HepG2 (cell line): ENCODE measurements at regions not wholly inside any gene's neighbourhood (a gene's known extent, or its start where the extent isn't known, plus 50 kb on each side); places are given as distances from the start of the nearest gene placed in this dataset.

ENCODE experiments used
- ATAC-seq: fragments of 200-7000 bp; cut with Tn5 transposase; 3 replicates; pipeline ENCODE4 v1.9.1; 2020; ENCODE audit warnings: mild to moderate bottlenecking, moderate library complexity
- BruUV-seq: library from RNA; stranded (reverse); fragments of 400-500 nt; replicated peaks from 2 replicates; lab custom pipeline; 2021; lab: Mats Ljungman, UMichigan
- CTCF ChIA-PET: fragments of 300-600 bp; formaldehyde crosslinking; extraction: SDS; loops from one replicate; lab custom pipeline; 2021; ENCODE audit warnings: low total read pairs, inconsistent platforms, low intra/inter-chr PET ratio; lab: Yijun Ruan, JAX
- POLR2A ChIA-PET: fragments of 350-600 bp; sonication (Branson Sonifier 250); formaldehyde crosslinking; loops from one replicate; lab custom pipeline; 2020; ENCODE audit warnings: antibody characterized with exemption, inconsistent platforms; lab: Yijun Ruan, JAX
- DNase-seq: peaks from one replicate; pipeline ENCODE4 v3.0.0-alpha.2; 2015; ENCODE audit warnings: low spot score
- FAIRE-seq: peaks from 3 replicates; lab custom pipeline; 2011; peaks lifted over from hg19 to GRCh38; lab: Jason Lieb, UNC
- H2AFZ ChIP-seq: one replicate; pipeline ENCODE4 v1.6.1; 2011; ENCODE audit warnings: low read length, inconsistent platforms
- H3K27ac ChIP-seq: fragments of 300-600 bp; 3 replicates; pipeline ENCODE4 v1.8.0; 2011; ENCODE audit warnings: mixed run types, mild to moderate bottlenecking, mixed read lengths, low read length, inconsistent platforms; ENCODE audit not compliant: insufficient read depth; ENCODE audit errors: extremely low read length
- H3K27me3 ChIP-seq, 2 experiments: fragments of 200-600 bp in 1 of 2; 2 replicates in 1 of 2; 3 replicates in 1 of 2; pipeline versions ENCODE4 v1.6.0 to v1.8.0; 2011; ENCODE audit warnings: low read length in 2 of 2, mild to moderate bottlenecking in 2 of 2, moderate library complexity in 2 of 2, inconsistent platforms in 1 of 2; ENCODE audit not compliant: insufficient read depth in 2 of 2, control insufficient read depth in 1 of 2
- H3K36me3 ChIP-seq, 2 experiments: fragments of 200-600 bp in 1 of 2; replicated peaks in 1 of 2; 2 replicates in 1 of 2; 3 replicates in 1 of 2; pipeline versions ENCODE4 v1.5.1 to v1.8.0; 2011; ENCODE audit warnings: low read length in 2 of 2, inconsistent platforms in 1 of 2; ENCODE audit not compliant: insufficient read depth in 2 of 2, control insufficient read depth in 1 of 2
- H3K4me1 ChIP-seq: 2 replicates; pipeline ENCODE4 v1.5.1; 2012; ENCODE audit warnings: low read length, inconsistent platforms; ENCODE audit not compliant: insufficient read depth
- H3K4me2 ChIP-seq: 2 replicates; pipeline ENCODE4 v1.6.0; 2011; ENCODE audit warnings: low read depth, low read length, inconsistent platforms
- H3K4me3 ChIP-seq, 3 experiments: fragments of 200-600 bp in 1 of 3; sonication (generic), shearing (Covaris generic) in 1 of 3; replicated peaks in 1 of 3; 2 replicates each; pipeline ENCODE4 v1.5.1; 2011 to 2016; ENCODE audit warnings: low read length in 3 of 3, inconsistent platforms in 2 of 3, low read depth in 2 of 3, mild to moderate bottlenecking in 2 of 3, control low read depth in 1 of 3, mixed read lengths in 1 of 3; ENCODE audit not compliant: insufficient read depth in 1 of 3
- H3K79me2 ChIP-seq: one replicate; pipeline ENCODE4 v1.6.1; 2011; ENCODE audit warnings: low read length, inconsistent platforms; ENCODE audit not compliant: insufficient read depth
- H3K9ac ChIP-seq: 2 replicates; pipeline ENCODE4 v1.6.0; 2011; ENCODE audit warnings: mild to moderate bottlenecking, low read depth, low read length, inconsistent platforms; ENCODE audit not compliant: insufficient read depth
- H3K9me3 ChIP-seq: 2 replicates; pipeline ENCODE4 v1.5.1; 2012; ENCODE audit warnings: mild to moderate bottlenecking, low read length
- H4K20me1 ChIP-seq: 2 replicates; pipeline ENCODE4 v1.6.0; 2011; ENCODE audit warnings: inconsistent platforms, mild to moderate bottlenecking, low read length, moderate library complexity; ENCODE audit not compliant: insufficient read depth
- FOXC1 ChIP-seq: sonication (generic); formaldehyde crosslinking; IDR thresholded peaks from 2 replicates; pipeline ENCODE4 v1.8.0; 2022; ENCODE audit warnings: mild to moderate bottlenecking, missing genetic modification reagents, borderline replicate concordance
- SMAD9 ChIP-seq: sonication (generic); formaldehyde crosslinking; IDR thresholded peaks from 2 replicates; pipeline ENCODE4 v1.5.1; 2020; ENCODE audit warnings: mild to moderate bottlenecking, missing genetic modification reagents
- ZNF501 ChIP-seq: sonication (generic); formaldehyde crosslinking; IDR thresholded peaks from 2 replicates; pipeline ENCODE4 v1.5.1; 2020; ENCODE audit warnings: mild to moderate bottlenecking, moderate library complexity, missing genetic modification reagents
- ZNF543 ChIP-seq: sonication (generic); formaldehyde crosslinking; IDR thresholded peaks from 2 replicates; pipeline ENCODE4 v1.4.0; 2020; ENCODE audit warnings: mild to moderate bottlenecking, missing genetic modification reagents
- ZNF737 ChIP-seq: sonication (generic); formaldehyde crosslinking; IDR thresholded peaks from 2 replicates; pipeline ENCODE4 v1.5.0; 2020; ENCODE audit warnings: missing genetic modification reagents, mild to moderate bottlenecking, borderline replicate concordance
- ZNF792 ChIP-seq: IDR thresholded peaks from 2 replicates; pipeline ENCODE4 v1.6.1; 2016
- WGBS: methylation state at CpG from one replicate; pipeline ENCODE4 v1.1.6; 2017; ENCODE audit warnings: low lambda C conversion rate; 5-methylcytosine and 5-hydroxymethylcytosine counted together
- in situ Hi-C: cut with HindIII; loops from 2 replicates; pipeline ENCODE4 v1.10.0; 2017; ENCODE audit warnings: low pct_unique_long_range_greater_than_20kb; ENCODE audit not compliant: extremely low pct_ligation_motif_present
- intact Hi-C: fragments of 100-400 bp; cut with micrococcal nuclease; formaldehyde crosslinking; loops from one replicate; pipeline ENCODE4 v1.10.0; 2022; ENCODE audit not compliant: unreplicated experiment
- TF ChIP-seq, protein P1 (sequence below): sonication (generic); formaldehyde crosslinking; IDR thresholded peaks from 2 replicates; pipeline ENCODE4 v1.5.0; 2020; ENCODE audit warnings: mild to moderate bottlenecking, missing genetic modification reagents, borderline replicate concordance
- TF ChIP-seq, protein P2 (sequence below): sonication (generic); formaldehyde crosslinking; IDR thresholded peaks from 2 replicates; pipeline ENCODE4 v1.4.0; 2020; ENCODE audit warnings: missing genetic modification reagents, borderline replicate concordance

DNA sequence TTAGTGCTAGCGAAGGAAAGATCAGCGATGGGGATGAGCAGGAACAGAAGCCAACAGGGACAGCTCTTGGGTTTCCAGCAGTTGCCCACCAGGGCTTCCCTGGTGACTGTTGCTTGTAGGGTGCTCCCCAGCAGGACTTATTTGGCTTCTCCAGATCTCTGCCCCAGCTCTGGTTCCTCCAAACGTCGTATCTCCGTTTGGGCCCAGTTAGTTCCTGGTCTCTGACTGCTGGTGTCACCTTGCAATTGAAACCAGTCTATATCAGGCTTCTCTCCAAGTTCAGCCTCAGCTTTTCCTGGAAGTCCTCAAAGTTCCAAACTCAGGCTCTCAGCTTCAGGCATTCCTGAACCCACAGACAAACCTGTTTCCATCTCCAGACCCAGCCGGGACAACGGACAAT lies 70.8 kb upstream of the NXT1 start:
- no peak overlapping the region for H3K27ac ChIP-seq
- no peak overlapping the region for H3K4me2 ChIP-seq
- H2AFZ ChIP-seq, result no peak overlapping the region
- H3K4me1 ChIP-seq, result no peaks in the 10 kb centered on the region
- intact Hi-C loops, result no loop called here
- no TSS peak for BruUV-seq
- ChIA-PET POLR2A (no interaction called here), CTCF (no interaction called here)
- no peaks in the 10 kb centered on the region for H4K20me1 ChIP-seq
- in situ Hi-C loops, result no loop called here
- FAIRE-seq (no peak), ATAC-seq (no peak), DNase-seq (no peak)
- H3K9ac ChIP-seq, result no peak overlapping the region
- H3K9me3 ChIP-seq, result no peaks in the 10 kb centered on the region
- no peaks in the 10 kb centered on the region for H3K79me2 ChIP-seq
- no peaks in the 10 kb centered on the region for H3K36me3 ChIP-seq
- H3K4me3 ChIP-seq, result no peak overlapping the region
- peaks cover 0 to 2% of the 10 kb centered on the region in 2 experiments; a peak in 1 of 5 replicates for H3K27me3 ChIP-seq
- WGBS, result 79% methylated on average over 7 of the region's 7 CpGs
- TF ChIP-seq ZNF737 (CRISPR knock-in tag) (no peak), SMAD9 (CRISPR knock-in tag) (no peak), FOXC1 (CRISPR knock-in tag) (no peak), ZNF792 (CRISPR knock-in tag) (no peak), ZNF501 (CRISPR knock-in tag) (no peak), ZNF543 (no peak)
- TF ChIP-seq, protein P1, sequence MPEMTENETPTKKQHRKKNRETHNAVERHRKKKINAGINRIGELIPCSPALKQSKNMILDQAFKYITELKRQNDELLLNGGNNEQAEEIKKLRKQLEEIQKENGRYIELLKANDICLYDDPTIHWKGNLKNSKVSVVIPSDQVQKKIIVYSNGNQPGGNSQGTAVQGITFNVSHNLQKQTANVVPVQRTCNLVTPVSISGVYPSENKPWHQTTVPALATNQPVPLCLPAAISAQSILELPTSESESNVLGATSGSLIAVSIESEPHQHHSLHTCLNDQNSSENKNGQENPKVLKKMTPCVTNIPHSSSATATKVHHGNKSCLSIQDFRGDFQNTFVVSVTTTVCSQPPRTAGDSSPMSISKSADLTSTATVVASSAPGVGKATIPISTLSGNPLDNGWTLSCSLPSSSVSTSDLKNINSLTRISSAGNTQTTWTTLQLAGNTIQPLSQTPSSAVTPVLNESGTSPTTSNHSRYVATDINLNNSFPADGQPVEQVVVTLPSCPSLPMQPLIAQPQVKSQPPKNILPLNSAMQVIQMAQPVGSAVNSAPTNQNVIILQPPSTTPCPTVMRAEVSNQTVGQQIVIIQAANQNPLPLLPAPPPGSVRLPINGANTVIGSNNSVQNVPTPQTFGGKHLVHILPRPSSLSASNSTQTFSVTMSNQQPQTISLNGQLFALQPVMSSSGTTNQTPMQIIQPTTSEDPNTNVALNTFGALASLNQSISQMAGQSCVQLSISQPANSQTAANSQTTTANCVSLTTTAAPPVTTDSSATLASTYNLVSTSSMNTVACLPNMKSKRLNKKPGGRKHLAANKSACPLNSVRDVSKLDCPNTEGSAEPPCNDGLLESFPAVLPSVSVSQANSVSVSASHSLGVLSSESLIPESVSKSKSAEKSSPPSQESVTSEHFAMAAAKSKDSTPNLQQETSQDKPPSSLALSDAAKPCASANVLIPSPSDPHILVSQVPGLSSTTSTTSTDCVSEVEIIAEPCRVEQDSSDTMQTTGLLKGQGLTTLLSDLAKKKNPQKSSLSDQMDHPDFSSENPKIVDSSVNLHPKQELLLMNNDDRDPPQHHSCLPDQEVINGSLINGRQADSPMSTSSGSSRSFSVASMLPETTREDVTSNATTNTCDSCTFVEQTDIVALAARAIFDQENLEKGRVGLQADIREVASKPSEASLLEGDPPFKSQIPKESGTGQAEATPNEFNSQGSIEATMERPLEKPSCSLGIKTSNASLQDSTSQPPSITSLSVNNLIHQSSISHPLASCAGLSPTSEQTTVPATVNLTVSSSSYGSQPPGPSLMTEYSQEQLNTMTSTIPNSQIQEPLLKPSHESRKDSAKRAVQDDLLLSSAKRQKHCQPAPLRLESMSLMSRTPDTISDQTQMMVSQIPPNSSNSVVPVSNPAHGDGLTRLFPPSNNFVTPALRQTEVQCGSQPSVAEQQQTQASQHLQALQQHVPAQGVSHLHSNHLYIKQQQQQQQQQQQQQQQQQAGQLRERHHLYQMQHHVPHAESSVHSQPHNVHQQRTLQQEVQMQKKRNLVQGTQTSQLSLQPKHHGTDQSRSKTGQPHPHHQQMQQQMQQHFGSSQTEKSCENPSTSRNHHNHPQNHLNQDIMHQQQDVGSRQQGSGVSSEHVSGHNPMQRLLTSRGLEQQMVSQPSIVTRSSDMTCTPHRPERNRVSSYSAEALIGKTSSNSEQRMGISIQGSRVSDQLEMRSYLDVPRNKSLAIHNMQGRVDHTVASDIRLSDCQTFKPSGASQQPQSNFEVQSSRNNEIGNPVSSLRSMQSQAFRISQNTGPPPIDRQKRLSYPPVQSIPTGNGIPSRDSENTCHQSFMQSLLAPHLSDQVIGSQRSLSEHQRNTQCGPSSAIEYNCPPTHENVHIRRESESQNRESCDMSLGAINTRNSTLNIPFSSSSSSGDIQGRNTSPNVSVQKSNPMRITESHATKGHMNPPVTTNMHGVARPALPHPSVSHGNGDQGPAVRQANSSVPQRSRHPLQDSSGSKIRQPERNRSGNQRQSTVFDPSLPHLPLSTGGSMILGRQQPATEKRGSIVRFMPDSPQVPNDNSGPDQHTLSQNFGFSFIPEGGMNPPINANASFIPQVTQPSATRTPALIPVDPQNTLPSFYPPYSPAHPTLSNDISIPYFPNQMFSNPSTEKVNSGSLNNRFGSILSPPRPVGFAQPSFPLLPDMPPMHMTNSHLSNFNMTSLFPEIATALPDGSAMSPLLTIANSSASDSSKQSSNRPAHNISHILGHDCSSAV (CRISPR knock-in tag), result no peak
- TF ChIP-seq, protein P2, sequence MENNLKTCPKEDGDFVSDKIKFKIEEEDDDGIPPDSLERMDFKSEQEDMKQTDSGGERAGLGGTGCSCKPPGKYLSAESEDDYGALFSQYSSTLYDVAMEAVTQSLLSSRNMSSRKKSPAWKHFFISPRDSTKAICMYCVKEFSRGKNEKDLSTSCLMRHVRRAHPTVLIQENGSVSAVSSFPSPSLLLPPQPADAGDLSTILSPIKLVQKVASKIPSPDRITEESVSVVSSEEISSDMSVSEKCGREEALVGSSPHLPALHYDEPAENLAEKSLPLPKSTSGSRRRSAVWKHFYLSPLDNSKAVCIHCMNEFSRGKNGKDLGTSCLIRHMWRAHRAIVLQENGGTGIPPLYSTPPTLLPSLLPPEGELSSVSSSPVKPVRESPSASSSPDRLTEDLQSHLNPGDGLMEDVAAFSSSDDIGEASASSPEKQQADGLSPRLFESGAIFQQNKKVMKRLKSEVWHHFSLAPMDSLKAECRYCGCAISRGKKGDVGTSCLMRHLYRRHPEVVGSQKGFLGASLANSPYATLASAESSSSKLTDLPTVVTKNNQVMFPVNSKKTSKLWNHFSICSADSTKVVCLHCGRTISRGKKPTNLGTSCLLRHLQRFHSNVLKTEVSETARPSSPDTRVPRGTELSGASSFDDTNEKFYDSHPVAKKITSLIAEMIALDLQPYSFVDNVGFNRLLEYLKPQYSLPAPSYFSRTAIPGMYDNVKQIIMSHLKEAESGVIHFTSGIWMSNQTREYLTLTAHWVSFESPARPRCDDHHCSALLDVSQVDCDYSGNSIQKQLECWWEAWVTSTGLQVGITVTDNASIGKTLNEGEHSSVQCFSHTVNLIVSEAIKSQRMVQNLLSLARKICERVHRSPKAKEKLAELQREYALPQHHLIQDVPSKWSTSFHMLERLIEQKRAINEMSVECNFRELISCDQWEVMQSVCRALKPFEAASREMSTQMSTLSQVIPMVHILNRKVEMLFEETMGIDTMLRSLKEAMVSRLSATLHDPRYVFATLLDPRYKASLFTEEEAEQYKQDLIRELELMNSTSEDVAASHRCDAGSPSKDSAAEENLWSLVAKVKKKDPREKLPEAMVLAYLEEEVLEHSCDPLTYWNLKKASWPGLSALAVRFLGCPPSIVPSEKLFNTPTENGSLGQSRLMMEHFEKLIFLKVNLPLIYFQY (CRISPR knock-in tag), result no peak
